Epithelial cell of esophagus (primary cell): ENCODE measurements at regions not wholly inside any gene's neighbourhood (a gene's known extent, or its start where the extent isn't known, plus 50 kb on each side); places are given as distances from the start of the nearest gene placed in this dataset.
A peak's percentile ranks its signal among the peaks of the same experiment; 100 is the strongest.

Experiments used
- DNase-seq: peaks from one replicate; pipeline ENCODE4 v3.0.0; 2010; ENCODE audit warnings: low read depth
- H3K4me3 ChIP-seq: 2 replicates; pipeline ENCODE4 v1.5.1; 2011; ENCODE audit warnings: mild to moderate bottlenecking, low read length, control low read depth
- CTCF ChIP-seq: IDR thresholded peaks from 2 replicates; pipeline ENCODE4 v1.5.1; 2011; ENCODE audit warnings: low read depth, mild to moderate bottlenecking, low read length, control low read depth, inconsistent platforms; ENCODE audit not compliant: insufficient read depth; ENCODE audit errors: missing control alignments

GRCh38 chr15:39333393-39333792 lies 247.5 kb upstream of the THBS1 start:
- TF ChIP-seq CTCF: no peak
- no peak for DNase-seq
- no peak overlapping the region for H3K4me3 ChIP-seq

GRCh38 chr15:39333896-39334295 lies 247.0 kb upstream of the THBS1 start:
- TF ChIP-seq CTCF: no peak
- DNase-seq: no peak
- H3K4me3 ChIP-seq: no peak overlapping the region

GRCh38 chr15:39336926-39337325 lies 244.0 kb upstream of the THBS1 start:
- no peak overlapping the region for H3K4me3 ChIP-seq
- DNase-seq: no peak
- TF ChIP-seq CTCF: no peak

- DNase-seq: no peak
- H3K4me3 ChIP-seq: no peak overlapping the region
- TF ChIP-seq CTCF: no peak
Measured at GRCh38 chr15:39338251-39338650, 242.6 kb upstream of the THBS1 start.

GRCh38 chr15:39340903-39341645 lies 239.8 kb upstream of the THBS1 start:
- no peak overlapping the region for H3K4me3 ChIP-seq
- no peak for DNase-seq
- no peak for TF ChIP-seq CTCF

- DNase-seq: peak; percentile 28
- no peak overlapping the region for H3K4me3 ChIP-seq
- TF ChIP-seq CTCF: no peak
Measured at GRCh38 chr15:39344662-39345141, 236.2 kb upstream of the THBS1 start.

GRCh38 chr15:39345176-39345575 lies 235.7 kb upstream of the THBS1 start:
- H3K4me3 ChIP-seq: no peak overlapping the region
- no peak for TF ChIP-seq CTCF
- no peak for DNase-seq
